ENCODE measurements at regions not wholly inside any gene's neighbourhood (a gene's known extent, or its start where the extent isn't known, plus 50 kb on each side); places are given as distances from the start of the nearest gene placed in this dataset.
A peak's percentile ranks its signal among the peaks of the same experiment; 100 is the strongest.

DNA sequence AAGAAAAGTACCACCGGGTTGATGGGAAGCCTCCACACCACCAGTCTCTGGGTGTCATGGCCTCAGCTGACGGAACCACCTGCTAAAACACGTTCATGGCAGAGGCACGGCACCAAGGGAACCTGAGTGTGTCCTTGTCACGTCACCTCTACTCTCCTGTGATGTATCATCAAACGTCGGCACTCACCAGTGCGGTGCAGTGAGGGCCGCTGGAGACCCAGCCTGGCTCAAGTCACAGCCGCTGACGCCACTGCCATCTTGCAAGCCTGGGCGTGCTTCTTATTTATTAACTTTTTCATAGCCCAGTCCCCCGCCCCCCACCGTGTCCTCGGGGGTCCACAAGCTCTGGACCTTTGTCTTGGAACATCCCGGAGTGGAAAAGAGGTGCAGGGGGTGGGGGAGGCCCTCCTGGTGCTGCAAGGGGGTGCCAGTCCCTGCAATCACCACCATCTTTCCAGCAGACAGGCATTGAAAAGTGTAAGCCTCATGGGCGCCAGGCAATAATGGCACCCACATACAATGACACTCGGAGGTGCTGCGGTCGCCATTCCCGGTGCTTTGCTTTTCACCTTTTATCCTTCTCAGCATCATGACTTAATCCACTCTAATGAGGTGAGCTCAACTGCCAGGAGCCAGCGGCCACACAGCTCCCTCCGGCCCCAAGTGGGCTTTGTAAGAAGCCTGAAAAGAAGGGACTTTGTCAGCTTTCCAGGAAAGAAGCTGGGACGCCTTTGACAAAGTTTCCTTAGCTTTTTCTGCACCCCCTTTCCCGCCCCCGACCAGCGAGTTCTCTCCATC is 202.3 kb upstream of the IRX1 start:
- TF ChIP-seq CTCF (conservative IDR thresholded peaks at IDR 0.05) (no peak), EZH2 (IDR thresholded peaks at IDR 0.05; ENCODE audit: low read depth) (0 out of 2 replicates have a peak, but pooled peaks have one; percentile 33)
